ENCODE measurements at regions not wholly inside any gene's neighbourhood (a gene's known extent, or its start where the extent isn't known, plus 50 kb on each side); places are given as distances from the start of the nearest gene placed in this dataset.
A peak's percentile ranks its signal among the peaks of the same experiment; 100 is the strongest.
"Not testable (repeated sequence)": the region's sequence is repeated elsewhere in the genome, so short reads cannot be mapped to it uniquely, and the experiment has no call there.

DNA sequence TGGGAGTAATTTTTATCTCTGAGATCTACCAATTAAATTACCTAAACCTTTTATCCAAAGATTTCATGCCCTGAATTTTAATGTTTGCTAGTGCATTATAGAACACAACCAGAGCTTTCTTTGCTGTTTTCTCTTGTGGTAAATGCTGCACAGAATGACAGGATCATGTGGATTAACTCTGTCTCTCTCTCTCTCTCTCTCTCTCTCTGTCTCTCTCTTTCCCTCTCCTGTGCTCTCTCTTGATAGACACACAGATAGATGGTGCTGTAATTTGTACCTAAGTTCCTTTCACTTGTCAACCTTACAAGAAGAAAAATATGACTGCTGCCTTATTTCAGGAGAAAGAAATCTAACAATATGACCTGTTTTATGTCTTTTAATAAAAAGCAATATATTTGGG lies 211.2 kb upstream of the WDFY3 start:
- Histone ChIP-seq H3K79me1 (ENCODE audit: low read depth, low read length) (no peaks in the 10 kb centered on the region), H3K23ac (ENCODE audit: low read depth, low read length, poor library complexity) (no peak overlapping the region), H3K27me3 (ENCODE audit: control insufficient read depth in 3 of 3, insufficient read depth in 3 of 3, low read depth in 1 of 3, low read length in 3 of 3) (peaks cover 0 to 2% (median 0%) of the 10 kb centered on the region in 3 experiments)

DNA sequence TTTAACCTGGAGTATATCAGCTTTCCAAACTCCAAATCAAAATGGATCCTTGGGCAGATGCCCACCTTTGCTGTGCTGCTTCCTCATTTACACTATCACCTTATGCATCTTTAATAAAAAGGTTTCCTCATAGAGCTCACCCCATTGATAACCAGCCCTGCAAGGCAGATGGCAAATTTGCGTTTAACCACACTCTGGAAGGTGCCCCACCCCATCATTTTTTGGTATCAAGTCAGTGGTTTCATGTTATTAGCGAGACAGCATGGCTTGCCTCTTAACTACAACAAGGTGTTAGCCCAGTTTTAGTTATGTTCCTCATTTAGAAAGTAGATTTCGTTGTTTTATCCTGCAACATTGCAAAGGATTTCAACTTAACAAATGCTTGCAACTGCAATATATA lies 214.0 kb upstream of the WDFY3 start:
- H3K4me3 ChIP-seq (ENCODE audit: low read length in 2 of 2), result no peak overlapping the region
- no peak overlapping the region for H2BK120ac ChIP-seq (ENCODE audit: low read depth, low read length)
- no peaks in the 10 kb centered on the region for H3K36me3 ChIP-seq (replicated peaks in 1 of 2; ENCODE audit: control insufficient read depth in 2 of 2, insufficient read depth in 2 of 2, low read length in 2 of 2)

More for the DNA sequence above, 211.2 kb upstream of the WDFY3 start:
- no peak overlapping the region for H2AK5ac ChIP-seq (ENCODE audit: low read depth, low read length)
- no peak overlapping the region for H2BK120ac ChIP-seq (ENCODE audit: low read depth, low read length)
- DNase-seq (ENCODE audit: low spot score), result no peak
- no peak overlapping the region for H2BK12ac ChIP-seq (ENCODE audit: low read length)
- H3K36me3 ChIP-seq (replicated peaks in 1 of 2; ENCODE audit: control insufficient read depth in 2 of 2, insufficient read depth in 2 of 2, low read length in 2 of 2), result no peaks in the 10 kb centered on the region
- H2AFZ ChIP-seq (ENCODE audit: low read length), result no peak overlapping the region
- no peaks in the 10 kb centered on the region for H3K9me3 ChIP-seq (replicated peaks in 1 of 2; ENCODE audit: control insufficient read depth in 2 of 2, insufficient read depth in 1 of 2, low read depth in 1 of 2, low read length in 2 of 2)
- no peaks in the 10 kb centered on the region for H3K4me1 ChIP-seq (ENCODE audit: control insufficient read depth in 2 of 2, insufficient read depth in 1 of 2, low read depth in 1 of 2, low read length in 2 of 2)
- H3K4ac ChIP-seq (ENCODE audit: low read length), result no peak overlapping the region
- no peak overlapping the region for H3K4me2 ChIP-seq (ENCODE audit: insufficient read depth, low read length, poor library complexity, severe bottlenecking)
- H4K8ac ChIP-seq (ENCODE audit: low read depth, low read length), result no peak overlapping the region
- H4K91ac ChIP-seq (ENCODE audit: low read depth, low read length, poor library complexity), result no peak overlapping the region
- no peak overlapping the region for H2BK15ac ChIP-seq (ENCODE audit: low read length)
- no peak overlapping the region for H3K4me3 ChIP-seq (ENCODE audit: low read length in 2 of 2)
- no peak overlapping the region for H3K14ac ChIP-seq (ENCODE audit: low read length)
- H3K18ac ChIP-seq (ENCODE audit: low read length), result no peak overlapping the region
- H3K9ac ChIP-seq (ENCODE audit: low read depth, low read length, poor library complexity), result no peak overlapping the region
- H3K27ac ChIP-seq (replicated peaks; ENCODE audit: low read length), result no peak overlapping the region
- no peak overlapping the region for H2BK5ac ChIP-seq (ENCODE audit: low read length)

DNA sequence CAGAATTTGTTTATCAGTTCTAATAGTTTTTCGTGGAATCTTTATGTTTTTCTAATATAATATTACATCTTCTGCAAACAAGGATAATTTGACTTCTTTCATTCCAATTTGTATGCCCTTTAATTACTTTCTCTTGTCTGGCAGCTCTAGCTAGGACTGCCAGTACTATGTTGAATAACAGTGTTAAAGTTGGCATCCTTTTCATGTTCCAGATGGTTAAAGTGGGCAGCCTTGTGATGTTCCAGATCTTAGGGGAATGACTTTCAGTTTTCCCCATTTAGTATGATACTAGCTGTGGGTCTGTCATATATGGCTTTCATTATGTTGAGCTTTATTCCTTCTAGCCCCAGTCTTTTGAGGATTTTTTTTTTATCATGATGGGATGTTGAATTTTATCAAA lies 220.6 kb upstream of the WDFY3 start:
- no peak overlapping the region for H3K27ac ChIP-seq (replicated peaks; ENCODE audit: low read length)

More for the DNA sequence above, 214.0 kb upstream of the WDFY3 start:
- Histone ChIP-seq H2BK12ac (ENCODE audit: low read length) (no peak overlapping the region), H2BK15ac (ENCODE audit: low read length) (no peak overlapping the region), H3K27ac (replicated peaks; ENCODE audit: low read length) (no peak overlapping the region), H3K4me1 (ENCODE audit: control insufficient read depth in 2 of 2, insufficient read depth in 1 of 2, low read depth in 1 of 2, low read length in 2 of 2) (no peaks in the 10 kb centered on the region), H3K27me3 (ENCODE audit: control insufficient read depth in 3 of 3, insufficient read depth in 3 of 3, low read depth in 1 of 3, low read length in 3 of 3) (peaks cover 0 to 2% (median 0%) of the 10 kb centered on the region in 3 experiments), H2AFZ (ENCODE audit: low read length) (no peak overlapping the region), H3K4me2 (ENCODE audit: insufficient read depth, low read length, poor library complexity, severe bottlenecking) (no peak overlapping the region), H3K9me3 (replicated peaks in 1 of 2; ENCODE audit: control insufficient read depth in 2 of 2, insufficient read depth in 1 of 2, low read depth in 1 of 2, low read length in 2 of 2) (no peaks in the 10 kb centered on the region), H2AK5ac (ENCODE audit: low read depth, low read length) (no peak overlapping the region), H2BK5ac (ENCODE audit: low read length) (no peak overlapping the region), H3K79me1 (ENCODE audit: low read depth, low read length) (no peaks in the 10 kb centered on the region), H3K9ac (ENCODE audit: low read depth, low read length, poor library complexity) (no peak overlapping the region), H3K18ac (ENCODE audit: low read length) (no peak overlapping the region), H3K23ac (ENCODE audit: low read depth, low read length, poor library complexity) (no peak overlapping the region), H4K8ac (ENCODE audit: low read depth, low read length) (no peak overlapping the region), H3K4ac (ENCODE audit: low read length) (no peak overlapping the region), H3K14ac (ENCODE audit: low read length) (no peak overlapping the region), H4K91ac (ENCODE audit: low read depth, low read length, poor library complexity) (no peak overlapping the region)
- DNase-seq (ENCODE audit: low spot score), result no peak
- no CpG with 5 or more reads among the region's 3 CpGs for WGBS, 2 donors (ENCODE audit: extremely low coverage in 2 of 2, insufficient read length in 2 of 2, insufficient replicate concordance in 1 of 2)

DNA sequence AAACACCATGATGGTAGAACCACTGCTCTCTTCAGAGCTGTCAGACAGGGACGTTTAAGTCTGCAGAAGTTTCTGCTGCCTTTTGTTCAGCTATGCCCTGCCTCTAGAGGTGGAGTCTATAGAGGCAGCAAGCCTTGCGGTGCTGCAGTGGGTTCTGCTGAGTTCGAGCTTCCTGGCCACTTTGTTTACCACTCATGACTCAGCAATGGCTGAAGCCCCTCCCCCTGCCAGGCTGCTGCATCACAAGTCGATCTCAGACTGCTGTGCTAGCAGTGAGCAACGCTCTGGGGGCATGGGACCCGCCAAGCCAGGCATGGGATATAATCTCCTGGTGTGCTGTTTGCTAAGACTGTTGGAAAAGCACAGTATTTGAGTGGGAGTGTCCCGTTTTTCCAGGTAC lies 229.5 kb upstream of the WDFY3 start:
- no CpG with 5 or more reads among the region's 7 CpGs for WGBS, 2 donors (ENCODE audit: extremely low coverage in 2 of 2, insufficient read length in 2 of 2, insufficient replicate concordance in 1 of 2)

More for the DNA sequence above, 220.6 kb upstream of the WDFY3 start:
- Histone ChIP-seq H2BK5ac (ENCODE audit: low read length) (no peak overlapping the region), H3K14ac (ENCODE audit: low read length) (no peak overlapping the region), H3K36me3 (replicated peaks in 1 of 2; ENCODE audit: control insufficient read depth in 2 of 2, insufficient read depth in 2 of 2, low read length in 2 of 2) (no peaks in the 10 kb centered on the region), H3K4me1 (ENCODE audit: control insufficient read depth in 2 of 2, insufficient read depth in 1 of 2, low read depth in 1 of 2, low read length in 2 of 2) (no peaks in the 10 kb centered on the region), H3K9ac (ENCODE audit: low read depth, low read length, poor library complexity) (no peak overlapping the region), H3K4me3 (ENCODE audit: low read length in 2 of 2) (no peak overlapping the region), H2BK120ac (ENCODE audit: low read depth, low read length) (no peak overlapping the region), H3K9me3 (replicated peaks in 1 of 2; ENCODE audit: control insufficient read depth in 2 of 2, insufficient read depth in 1 of 2, low read depth in 1 of 2, low read length in 2 of 2) (no peaks in the 10 kb centered on the region), H2BK15ac (ENCODE audit: low read length) (no peak overlapping the region), H3K23ac (ENCODE audit: low read depth, low read length, poor library complexity) (no peak overlapping the region), H4K91ac (ENCODE audit: low read depth, low read length, poor library complexity) (no peak overlapping the region), H3K4ac (ENCODE audit: low read length) (no peak overlapping the region), H4K8ac (ENCODE audit: low read depth, low read length) (no peak overlapping the region), H2AFZ (ENCODE audit: low read length) (no peak overlapping the region), H3K79me1 (ENCODE audit: low read depth, low read length) (no peaks in the 10 kb centered on the region), H3K27me3 (ENCODE audit: control insufficient read depth in 3 of 3, insufficient read depth in 3 of 3, low read depth in 1 of 3, low read length in 3 of 3) (no peaks in the 10 kb centered on the region), H2AK5ac (ENCODE audit: low read depth, low read length) (no peak overlapping the region), H3K18ac (ENCODE audit: low read length) (no peak overlapping the region), H2BK12ac (ENCODE audit: low read length) (no peak overlapping the region), H3K4me2 (ENCODE audit: insufficient read depth, low read length, poor library complexity, severe bottlenecking) (no peak overlapping the region)
- no peak for DNase-seq (ENCODE audit: low spot score)
- WGBS, 2 donors (ENCODE audit: extremely low coverage in 2 of 2, insufficient read length in 2 of 2, insufficient replicate concordance in 1 of 2), result no CpG with 5 or more reads among the region's 1 CpG

More for the DNA sequence above, 229.5 kb upstream of the WDFY3 start:
- not testable (repeated sequence) for H2BK12ac ChIP-seq (ENCODE audit: low read length); H4K91ac ChIP-seq (ENCODE audit: low read depth, low read length, poor library complexity); DNase-seq (ENCODE audit: low spot score); H2BK120ac ChIP-seq (ENCODE audit: low read depth, low read length); H2AK5ac ChIP-seq (ENCODE audit: low read depth, low read length); H3K9me3 ChIP-seq (replicated peaks in 1 of 2; ENCODE audit: control insufficient read depth in 2 of 2, insufficient read depth in 1 of 2, low read depth in 1 of 2, low read length in 2 of 2); H3K4me2 ChIP-seq (ENCODE audit: insufficient read depth, low read length, poor library complexity, severe bottlenecking); H3K4me3 ChIP-seq (ENCODE audit: low read length in 2 of 2); H2BK15ac ChIP-seq (ENCODE audit: low read length); H4K8ac ChIP-seq (ENCODE audit: low read depth, low read length); H3K27ac ChIP-seq (replicated peaks; ENCODE audit: low read length); H3K14ac ChIP-seq (ENCODE audit: low read length); H3K4me1 ChIP-seq (ENCODE audit: control insufficient read depth in 2 of 2, insufficient read depth in 1 of 2, low read depth in 1 of 2, low read length in 2 of 2); H3K4ac ChIP-seq (ENCODE audit: low read length); H3K18ac ChIP-seq (ENCODE audit: low read length); H3K27me3 ChIP-seq (ENCODE audit: control insufficient read depth in 3 of 3, insufficient read depth in 3 of 3, low read depth in 1 of 3, low read length in 3 of 3); H3K79me1 ChIP-seq (ENCODE audit: low read depth, low read length); H2AFZ ChIP-seq (ENCODE audit: low read length); H2BK5ac ChIP-seq (ENCODE audit: low read length); H3K23ac ChIP-seq (ENCODE audit: low read depth, low read length, poor library complexity); H3K36me3 ChIP-seq (replicated peaks in 1 of 2; ENCODE audit: control insufficient read depth in 2 of 2, insufficient read depth in 2 of 2, low read length in 2 of 2)
- peak overlapping the region; percentile 44 for H3K9ac ChIP-seq (ENCODE audit: low read depth, low read length, poor library complexity)
